A673 (cell line): ENCODE measurements at regions not wholly inside any gene's neighbourhood (a gene's known extent, or its start where the extent isn't known, plus 50 kb on each side); places are given as distances from the start of the nearest gene placed in this dataset.
A peak's percentile ranks its signal among the peaks of the same experiment; 100 is the strongest.

Experiments used
- BruUV-seq: library from RNA; stranded (reverse); fragments of 400-500 nt; replicated peaks from 2 replicates; lab custom pipeline; 2021; lab: Mats Ljungman, UMichigan
- CTCF ChIA-PET: fragments of 300-600 bp; sonication (Branson Sonifier 250); formaldehyde crosslinking; loops from one replicate; lab custom pipeline; 2022; ENCODE audit warnings: antibody characterized with exemption; lab: Charles Lee
- POLR2A ChIA-PET: fragments of 300-600 bp; sonication (Branson Sonifier 250); formaldehyde crosslinking; loops from one replicate; lab custom pipeline; 2022; ENCODE audit warnings: antibody characterized with exemption; ENCODE audit not compliant: low non-redundant PET; lab: Charles Lee
- DNase-seq: peaks from one replicate; pipeline ENCODE4 v3.0.0-alpha.2; 2015; ENCODE audit warnings: low spot score
- H3K27ac ChIP-seq: fragments of 200-600 bp; sonication (generic); 2 replicates; pipeline ENCODE4 v1.5.1; 2016; ENCODE audit warnings: mixed run types, low read depth, mild to moderate bottlenecking, mixed read lengths, antibody characterized with exemption, low read length; ENCODE audit not compliant: poor library complexity, severe bottlenecking
- H3K27me3 ChIP-seq: fragments of 200-600 bp; sonication (generic); replicated peaks from 2 replicates; pipeline ENCODE4 v1.6.1; 2017; ENCODE audit warnings: mixed run types, low read depth, mild to moderate bottlenecking, mixed read lengths, antibody characterized with exemption, low read length; ENCODE audit not compliant: insufficient read depth, poor library complexity
- H3K36me3 ChIP-seq: fragments of 200-600 bp; sonication (generic); 2 replicates; pipeline ENCODE4 v1.6.1; 2016; ENCODE audit warnings: mixed run types, mild to moderate bottlenecking, mixed read lengths, antibody characterized with exemption, low read length; ENCODE audit not compliant: insufficient read depth, poor library complexity, severe bottlenecking
- H3K4me1 ChIP-seq: fragments of 200-600 bp; sonication (generic); 2 replicates; pipeline ENCODE4 v1.6.1; 2017; ENCODE audit warnings: mixed run types, mild to moderate bottlenecking, mixed read lengths, antibody characterized with exemption, low read length; ENCODE audit not compliant: insufficient read depth, poor library complexity, severe bottlenecking
- H3K4me3 ChIP-seq: fragments of 200-600 bp; sonication (generic); 2 replicates; pipeline ENCODE4 v1.5.1; 2016; ENCODE audit warnings: low read depth, mixed run types, mild to moderate bottlenecking, mixed read lengths, low read length; ENCODE audit not compliant: poor library complexity, severe bottlenecking
- H3K9me3 ChIP-seq: fragments of 200-600 bp; sonication (generic); 2 replicates; pipeline ENCODE4 v1.6.1; 2016; ENCODE audit warnings: mixed run types, low read depth, mild to moderate bottlenecking, mixed read lengths, antibody characterized with exemption, low read length; ENCODE audit not compliant: poor library complexity, severe bottlenecking
- CTCF ChIP-seq: fragments of 300-800, 200-600 bp; sonication (generic); conservative IDR thresholded peaks from 2 replicates; pipeline ENCODE4 v1.5.1; 2017; ENCODE audit warnings: low read depth, mild to moderate bottlenecking, antibody characterized with exemption, low read length, moderate library complexity, mixed read lengths
- EZH2 ChIP-seq: fragments of 200-600 bp; sonication (generic); IDR thresholded peaks from 2 replicates; pipeline ENCODE4 v1.6.1; 2017; ENCODE audit warnings: borderline replicate concordance, low read depth, mild to moderate bottlenecking, mixed read lengths, antibody characterized with exemption, low read length; ENCODE audit not compliant: poor library complexity, severe bottlenecking
- intact Hi-C: fragments of 100-400 bp; cut with micrococcal nuclease; formaldehyde crosslinking; loops from one replicate; pipeline ENCODE4 v1.10.0; 2022; ENCODE audit not compliant: unreplicated experiment

- no peak overlapping the region for H3K27ac ChIP-seq
- no peak overlapping the region for H3K4me3 ChIP-seq
- H3K27me3 ChIP-seq: no peaks in the 10 kb centered on the region
- no peaks in the 10 kb centered on the region for H3K36me3 ChIP-seq
- POLR2A ChIA-PET: interaction anchor here (0.6 kb wide), 1 partner anchor 23 kb away, joined by 3 read pairs; no protein-coding TSS in a partner anchor
- no peak for DNase-seq
- no peaks in the 10 kb centered on the region for H3K9me3 ChIP-seq
- CTCF ChIA-PET: interaction anchor here (0.7 kb wide), 1 partner anchor 188 kb away, joined by 4 read pairs; no protein-coding TSS in a partner anchor
- intact Hi-C loops: no loop called here
- peaks cover 7% of the 10 kb centered on the region for H3K4me1 ChIP-seq
- no TSS peak for BruUV-seq
- TF ChIP-seq EZH2 (no peak), CTCF (no peak)
Measured at GRCh38 chr11:28727254-28727653, 619.1 kb downstream of the METTL15 start.

GRCh38 chr11:28726432-28726831 is 618.2 kb downstream of the METTL15 start:
- DNase-seq: no peak
- no peak overlapping the region for H3K4me3 ChIP-seq
- no peaks in the 10 kb centered on the region for H3K36me3 ChIP-seq
- H3K27me3 ChIP-seq: no peaks in the 10 kb centered on the region
- TF ChIP-seq CTCF (no peak), EZH2 (no peak)
- ChIA-PET POLR2A (no interaction called here), CTCF (no interaction called here)
- peaks cover 7% of the 10 kb centered on the region for H3K4me1 ChIP-seq
- no peak overlapping the region for H3K27ac ChIP-seq
- no TSS peak for BruUV-seq
- intact Hi-C loops: no loop called here
- no peaks in the 10 kb centered on the region for H3K9me3 ChIP-seq

- no peaks in the 10 kb centered on the region for H3K36me3 ChIP-seq
- H3K4me1 ChIP-seq: peaks cover 18% of the 10 kb centered on the region
- CTCF ChIA-PET: no interaction called here
- intact Hi-C loops: loop anchor here (5.0 kb wide), 1 partner anchor 447 kb away; no protein-coding TSS in a partner anchor
- no peak overlapping the region for H3K27ac ChIP-seq
- H3K9me3 ChIP-seq: no peaks in the 10 kb centered on the region
- peak; percentile 97 for DNase-seq
- BruUV-seq: no TSS peak
- no peaks in the 10 kb centered on the region for H3K27me3 ChIP-seq
- no peak overlapping the region for H3K4me3 ChIP-seq
- POLR2A ChIA-PET: no interaction called here
- TF ChIP-seq EZH2: no peak
Measured at GRCh38 chr11:28715726-28716125, 607.5 kb downstream of the METTL15 start.

GRCh38 chr11:28713850-28714249 is 605.7 kb downstream of the METTL15 start:
- TF ChIP-seq CTCF: no peak
- TF ChIP-seq EZH2: no peak
- no peak for DNase-seq
- Histone ChIP-seq H3K4me1 (peaks cover 18% of the 10 kb centered on the region), H3K9me3 (no peaks in the 10 kb centered on the region), H3K27ac (no peak overlapping the region), H3K27me3 (no peaks in the 10 kb centered on the region), H3K36me3 (no peaks in the 10 kb centered on the region), H3K4me3 (no peak overlapping the region)
- no TSS peak for BruUV-seq
- intact Hi-C loops: no loop called here
- CTCF ChIA-PET: no interaction called here
- POLR2A ChIA-PET: interaction anchor here (0.6 kb wide), 1 partner anchor 14 kb away, joined by 4 read pairs; no protein-coding TSS in a partner anchor
